Mesenchymal stem cell (in vitro differentiated cells and primary cell): ENCODE measurements at regions not wholly inside any gene's neighbourhood (a gene's known extent, or its start where the extent isn't known, plus 50 kb on each side); places are given as distances from the start of the nearest gene placed in this dataset.
A peak's percentile ranks its signal among the peaks of the same experiment; 100 is the strongest.

Source experiments
- DNase-seq: peaks from one replicate; pipeline ENCODE4 v3.0.0-alpha.2; 2013
- H2AFZ ChIP-seq: one replicate; pipeline ENCODE4 v1.6.1; 2013; ENCODE audit warnings: low read depth, mild to moderate bottlenecking, control low read depth, inconsistent platforms, low read length, moderate library complexity
- H2AK5ac ChIP-seq: 2 replicates; pipeline ENCODE4 v1.6.1; 2013; ENCODE audit warnings: low read length, moderate library complexity, mild to moderate bottlenecking, inconsistent platforms; ENCODE audit not compliant: severe bottlenecking
- H2BK120ac ChIP-seq: one replicate; pipeline ENCODE4 v1.6.1; 2013; ENCODE audit warnings: low read depth, mild to moderate bottlenecking, inconsistent platforms, low read length, moderate library complexity
- H2BK12ac ChIP-seq, 2 experiments: one replicate each; pipeline ENCODE4 v1.6.1; 2013; ENCODE audit warnings: inconsistent platforms in 2 of 2, low read length in 2 of 2, mild to moderate bottlenecking in 2 of 2, moderate library complexity in 2 of 2, control low read depth in 1 of 2
- H2BK15ac ChIP-seq: one replicate; pipeline ENCODE4 v1.6.1; 2013; ENCODE audit warnings: mild to moderate bottlenecking, low read depth, inconsistent platforms; ENCODE audit not compliant: poor library complexity, severe bottlenecking
- H2BK5ac ChIP-seq: 2 replicates; pipeline ENCODE4 v1.6.1; 2013; ENCODE audit warnings: low read depth, mild to moderate bottlenecking, low read length, control low read depth, inconsistent platforms; ENCODE audit not compliant: poor library complexity, severe bottlenecking
- H3K14ac ChIP-seq, 2 experiments: one replicate each; pipeline ENCODE4 v1.6.1; 2013; ENCODE audit warnings: inconsistent platforms in 2 of 2, low read length in 2 of 2, control low read depth in 1 of 2, mild to moderate bottlenecking in 1 of 2, moderate library complexity in 1 of 2
- H3K18ac ChIP-seq, 2 experiments: one replicate each; pipeline ENCODE4 v1.6.1; 2013; ENCODE audit warnings: inconsistent platforms in 2 of 2, low read length in 2 of 2, control low read depth in 1 of 2, low read depth in 1 of 2, mild to moderate bottlenecking in 1 of 2
- H3K23ac ChIP-seq, 2 experiments: one replicate each; pipeline ENCODE4 v1.6.1; 2013; ENCODE audit warnings: inconsistent platforms in 2 of 2, low read length in 2 of 2, mild to moderate bottlenecking in 2 of 2, moderate library complexity in 2 of 2, control low read depth in 1 of 2
- H3K27ac ChIP-seq: 2 replicates; pipeline ENCODE4 v1.5.1; 2013; ENCODE audit warnings: mild to moderate bottlenecking, moderate library complexity, low read length, control low read depth, inconsistent platforms; ENCODE audit not compliant: poor library complexity, severe bottlenecking
- H3K27me3 ChIP-seq, 2 experiments: 2 replicates each; pipeline versions ENCODE4 v1.6.1 to v1.7.0; 2013; ENCODE audit warnings: low read length in 2 of 2, mild to moderate bottlenecking in 2 of 2, moderate library complexity in 2 of 2, control low read depth in 1 of 2, inconsistent platforms in 1 of 2; ENCODE audit not compliant: control insufficient read depth in 1 of 2, insufficient read depth in 1 of 2
- H3K36me3 ChIP-seq, 2 experiments: 2 replicates each; pipeline versions ENCODE4 v1.6.1 to v1.7.0; 2013; ENCODE audit warnings: low read length in 2 of 2, control low read depth in 1 of 2, inconsistent platforms in 1 of 2, low read depth in 1 of 2, mild to moderate bottlenecking in 1 of 2; ENCODE audit not compliant: insufficient read depth in 2 of 2, control insufficient read depth in 1 of 2
- H3K4ac ChIP-seq, 2 experiments: one replicate each; pipeline ENCODE4 v1.6.1; 2013; ENCODE audit warnings: inconsistent platforms in 2 of 2, low read length in 2 of 2, mild to moderate bottlenecking in 2 of 2, moderate library complexity in 2 of 2, control low read depth in 1 of 2, low read depth in 1 of 2
- H3K4me1 ChIP-seq: 2 replicates; pipeline ENCODE4 v1.6.1; 2013; ENCODE audit warnings: low read depth, low read length, control low read depth; ENCODE audit not compliant: control insufficient read depth, insufficient read depth
- H3K4me2 ChIP-seq: 2 replicates; pipeline ENCODE4 v1.6.1; 2013; ENCODE audit warnings: low read length, mild to moderate bottlenecking, inconsistent platforms; ENCODE audit not compliant: poor library complexity, severe bottlenecking
- H3K4me3 ChIP-seq, 2 experiments: 2 replicates each; pipeline versions ENCODE4 v1.5.1 to v1.7.0; 2013; ENCODE audit warnings: low read length in 2 of 2, mild to moderate bottlenecking in 2 of 2, control low read depth in 1 of 2, low read depth in 1 of 2; ENCODE audit not compliant: insufficient read depth in 1 of 2
- H3K79me1 ChIP-seq: replicated peaks from 2 replicates; pipeline ENCODE4 v1.6.1; 2013; ENCODE audit warnings: mild to moderate bottlenecking, control low read depth, low read length, inconsistent platforms; ENCODE audit not compliant: poor library complexity, severe bottlenecking
- H3K9ac ChIP-seq: 2 replicates; pipeline ENCODE4 v1.7.0; 2013; ENCODE audit warnings: mild to moderate bottlenecking, low read length, moderate library complexity
- H3K9me3 ChIP-seq: 2 replicates; pipeline ENCODE4 v1.7.0; 2013; ENCODE audit warnings: mild to moderate bottlenecking, low read length; ENCODE audit not compliant: control insufficient read depth
- H4K8ac ChIP-seq: one replicate; pipeline ENCODE4 v1.6.1; 2013; ENCODE audit warnings: inconsistent platforms, mild to moderate bottlenecking, low read length, moderate library complexity
- H4K91ac ChIP-seq: one replicate; pipeline ENCODE4 v1.6.1; 2013; ENCODE audit warnings: mild to moderate bottlenecking, low read length, inconsistent platforms
- WGBS: methylation state at CpG from one replicate; pipeline ENCODE4 v1.1.7; 2013; ENCODE audit warnings: mixed read lengths; 5-methylcytosine and 5-hydroxymethylcytosine counted together

GRCh38 chr3:56989169-56989976, 71.1 kb upstream of the SPATA12 start:
- Histone ChIP-seq H3K23ac (no peak overlapping the region), H3K36me3 (no peaks in the 10 kb centered on the region)
- WGBS: 64% methylated on average over 11 of the region's 11 CpGs

GRCh38 chr3:56988458-56989168, 71.9 kb upstream of the SPATA12 start:
- Histone ChIP-seq H3K36me3 (no peaks in the 10 kb centered on the region), H3K14ac (no peak overlapping the region), H4K8ac (no peak overlapping the region), H3K9me3 (no peaks in the 10 kb centered on the region), H3K27ac (no peak overlapping the region), H3K9ac (peak overlapping the region; percentile 68), H3K18ac (no peak overlapping the region), H4K91ac (no peak overlapping the region), H3K23ac (no peak overlapping the region), H3K27me3 (peaks cover 0 to 22% of the 10 kb centered on the region in 2 experiments), H3K79me1 (no peaks in the 10 kb centered on the region), H2BK5ac (no peak overlapping the region), H2BK12ac (no peak overlapping the region), H2BK120ac (no peak overlapping the region), H3K4me1 (no peaks in the 10 kb centered on the region), H2AK5ac (no peak overlapping the region), H3K4me3 (no peak overlapping the region), H3K4ac (no peak overlapping the region), H3K4me2 (no peak overlapping the region), H2BK15ac (no peak overlapping the region), H2AFZ (no peak overlapping the region)
- WGBS: 13% methylated on average over 8 of the region's 10 CpGs
- peak; percentile 78 for DNase-seq

More at GRCh38 chr3:56989169-56989976, 71.1 kb upstream of the SPATA12 start:
- Histone ChIP-seq H2AK5ac (no peak overlapping the region), H3K79me1 (no peaks in the 10 kb centered on the region), H2BK12ac (no peak overlapping the region), H3K27me3 (peaks cover 0 to 22% of the 10 kb centered on the region in 2 experiments), H4K8ac (peak overlapping the region; percentile 21), H2BK120ac (no peak overlapping the region), H3K27ac (no peak overlapping the region), H3K9ac (peak overlapping the region; percentile 68), H3K14ac (no peak overlapping the region), H3K4me3 (peak overlapping the region in 1 of 2 experiments; percentile 22), H2AFZ (no peak overlapping the region), H2BK15ac (no peak overlapping the region), H3K9me3 (no peaks in the 10 kb centered on the region), H2BK5ac (no peak overlapping the region), H3K4me2 (no peak overlapping the region), H3K4ac (no peak overlapping the region), H3K4me1 (no peaks in the 10 kb centered on the region), H3K18ac (no peak overlapping the region), H4K91ac (no peak overlapping the region)
- DNase-seq: no peak

- no peaks in the 10 kb centered on the region for H3K79me1 ChIP-seq
- H3K4me2 ChIP-seq: no peak overlapping the region
- no peak overlapping the region for H4K91ac ChIP-seq
- H3K36me3 ChIP-seq: no peaks in the 10 kb centered on the region
- peaks cover 0 to 22% of the 10 kb centered on the region in 2 experiments for H3K27me3 ChIP-seq
- no peak overlapping the region for H3K14ac ChIP-seq
- no peaks in the 10 kb centered on the region for H3K9me3 ChIP-seq
- peak overlapping the region; percentile 48 to 54 for H3K18ac ChIP-seq
- H3K9ac ChIP-seq: peak overlapping the region; percentile 8
- no peak overlapping the region for H3K4ac ChIP-seq
- no peak overlapping the region for H2AK5ac ChIP-seq
- no peak overlapping the region for H3K4me3 ChIP-seq
- H3K4me1 ChIP-seq: no peaks in the 10 kb centered on the region
- H3K27ac ChIP-seq: no peak overlapping the region
- peak overlapping the region in 1 of 2 experiments; percentile 7 for H2BK12ac ChIP-seq
- H4K8ac ChIP-seq: no peak overlapping the region
- H2BK15ac ChIP-seq: peak overlapping the region; percentile 8
- H2AFZ ChIP-seq: no peak overlapping the region
- no peak overlapping the region for H2BK5ac ChIP-seq
- no peak for DNase-seq
- WGBS: 72% methylated on average over 6 of the region's 6 CpGs
- no peak overlapping the region for H3K23ac ChIP-seq
- H2BK120ac ChIP-seq: no peak overlapping the region
Measured at GRCh38 chr3:56987238-56987895, 73.1 kb upstream of the SPATA12 start.

GRCh38 chr3:56986347-56986746, 74.1 kb upstream of the SPATA12 start:
- Histone ChIP-seq H2BK12ac (peak overlapping the region; percentile 12 to 49), H4K8ac (no peak overlapping the region), H3K4me1 (no peaks in the 10 kb centered on the region), H2AK5ac (no peak overlapping the region), H2BK120ac (peak overlapping the region; percentile 49), H3K9me3 (no peaks in the 10 kb centered on the region), H3K27ac (no peak overlapping the region), H4K91ac (peak overlapping the region; percentile 67), H3K4me2 (no peak overlapping the region), H2BK5ac (no peak overlapping the region), H3K27me3 (peaks cover 0 to 22% of the 10 kb centered on the region in 2 experiments), H3K23ac (no peak overlapping the region), H3K18ac (no peak overlapping the region), H3K4ac (no peak overlapping the region), H2AFZ (no peak overlapping the region), H3K9ac (peak overlapping the region; percentile 66), H3K4me3 (peak overlapping the region in 1 of 2 experiments; percentile 36), H3K14ac (no peak overlapping the region), H3K36me3 (no peaks in the 10 kb centered on the region), H3K79me1 (no peaks in the 10 kb centered on the region), H2BK15ac (peak overlapping the region; percentile 31)
- 61% methylated on average over 5 of the region's 5 CpGs for WGBS
- DNase-seq: no peak
